Fibroblast of lung (primary cell): ENCODE measurements at regions not wholly inside any gene's neighbourhood (a gene's known extent, or its start where the extent isn't known, plus 50 kb on each side); places are given as distances from the start of the nearest gene placed in this dataset.
A peak's percentile ranks its signal among the peaks of the same experiment; 100 is the strongest.
"Not testable (repeated sequence)": the region's sequence is repeated elsewhere in the genome, so short reads cannot be mapped to it uniquely, and the experiment has no call there.

Experiments used
- DNase-seq, 2 donors: peaks; one replicate each; pipeline versions ENCODE4 v3.0.0 to v3.0.0-alpha.2; 2010; ENCODE audit warnings: low read depth in 2 of 2
- H2AFZ ChIP-seq: 2 replicates; pipeline ENCODE4 v1.5.1; 2012; ENCODE audit warnings: low read length, control low read depth, inconsistent platforms
- H3K27ac ChIP-seq: 2 replicates; pipeline ENCODE4 v1.5.1; 2011; ENCODE audit warnings: low read length, control low read depth; ENCODE audit not compliant: insufficient read depth
- H3K27me3 ChIP-seq: 2 replicates; pipeline ENCODE4 v1.5.1; 2011; ENCODE audit warnings: mild to moderate bottlenecking, low read length; ENCODE audit not compliant: control insufficient read depth, insufficient read depth
- H3K36me3 ChIP-seq: 2 replicates; pipeline ENCODE4 v1.5.1; 2011; ENCODE audit warnings: low read length; ENCODE audit not compliant: control insufficient read depth, insufficient read depth
- H3K4me1 ChIP-seq: 2 replicates; pipeline ENCODE4 v1.5.1; 2011; ENCODE audit warnings: low read length; ENCODE audit not compliant: control insufficient read depth, insufficient read depth; ENCODE audit errors: extremely low read depth
- H3K4me2 ChIP-seq: 2 replicates; pipeline ENCODE4 v1.5.1; 2011; ENCODE audit warnings: low read length, control low read depth; ENCODE audit not compliant: insufficient read depth; ENCODE audit errors: extremely low read depth
- H3K4me3 ChIP-seq, 4 experiments: fragments of 200-600 bp in 1 of 4; sonication (generic) in 1 of 4; replicated peaks in 1 of 4; 2 replicates each; pipeline ENCODE4 v1.5.1; 2011 to 2016; ENCODE audit warnings: low read length in 4 of 4, low read depth in 3 of 4, mild to moderate bottlenecking in 3 of 4, control low read depth in 2 of 4, inconsistent platforms in 1 of 4, mixed read lengths in 1 of 4; ENCODE audit not compliant: insufficient read depth in 1 of 4; ENCODE audit errors: control extremely low read depth in 1 of 4
- H3K79me2 ChIP-seq: 2 replicates; pipeline ENCODE4 v1.5.1; 2012; ENCODE audit warnings: mild to moderate bottlenecking, low read length, inconsistent platforms; ENCODE audit not compliant: control insufficient read depth, insufficient read depth
- H3K9ac ChIP-seq: 2 replicates; pipeline ENCODE4 v1.5.1; 2011; ENCODE audit warnings: mild to moderate bottlenecking, low read length, control low read depth; ENCODE audit not compliant: insufficient read depth
- H3K9me3 ChIP-seq: 2 replicates; pipeline ENCODE4 v1.5.1; 2012; ENCODE audit warnings: low read depth, low read length; ENCODE audit not compliant: control insufficient read depth, insufficient read depth
- H4K20me1 ChIP-seq: 2 replicates; pipeline ENCODE4 v1.5.1; 2011; ENCODE audit warnings: low read length; ENCODE audit not compliant: control insufficient read depth, insufficient read depth; ENCODE audit errors: extremely low read depth
- EZH2 ChIP-seq: IDR thresholded peaks from 2 replicates; pipeline ENCODE4 v1.5.1; 2012; ENCODE audit warnings: low read length, control low read depth, mild to moderate bottlenecking; ENCODE audit errors: missing control alignments
- TF ChIP-seq, protein P1 (sequence below), 2 donors: IDR thresholded peaks in 1 of 2; conservative IDR thresholded peaks in 1 of 2; 1 replicate in 1 of 2; 2 replicates in 1 of 2; pipeline ENCODE4 v1.5.1; 2011 to 2012; ENCODE audit warnings: low read length in 2 of 2, control low read depth in 1 of 2, inconsistent platforms in 1 of 2, low read depth in 1 of 2, mild to moderate bottlenecking in 1 of 2

DNA sequence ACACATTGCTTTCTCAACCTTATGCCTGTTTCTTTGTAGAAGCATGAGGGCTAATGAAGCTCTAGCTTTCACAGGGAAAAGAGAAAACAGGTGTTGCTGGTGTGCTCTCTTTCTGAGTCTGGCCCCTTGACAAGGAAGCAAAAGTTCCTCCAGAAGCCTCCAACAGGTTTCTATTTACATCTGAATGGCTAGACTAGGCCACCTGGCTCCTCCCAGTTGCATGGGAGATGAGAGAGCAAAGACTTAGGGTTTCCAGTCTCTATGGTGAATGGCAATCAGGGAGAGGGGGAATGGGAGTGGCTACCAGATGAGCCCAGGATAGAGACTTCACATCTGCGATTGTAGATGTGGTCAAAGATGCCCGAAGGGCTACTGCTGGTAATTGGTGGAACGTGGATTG lies 138.1 kb upstream of the PLXNC1 start:
- no peaks in the 10 kb centered on the region for H4K20me1 ChIP-seq

DNA sequence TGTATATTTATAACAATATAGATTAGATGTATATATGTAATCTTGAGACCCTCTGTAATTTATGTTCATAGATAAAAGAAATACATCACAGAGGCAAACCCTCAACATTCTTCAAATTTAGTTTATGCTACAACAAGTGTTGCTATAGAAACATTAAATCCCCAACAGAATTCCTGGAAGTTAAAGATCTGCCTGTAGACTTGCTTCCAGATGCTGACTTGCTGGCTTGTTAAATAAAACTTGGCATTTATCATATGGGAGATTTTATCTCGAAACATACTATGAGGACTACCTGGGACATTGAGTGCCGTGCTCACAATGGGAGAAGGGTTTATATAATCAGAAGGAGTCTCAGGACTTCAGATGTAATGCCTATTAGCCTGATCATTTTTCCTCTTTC lies 136.3 kb upstream of the PLXNC1 start:
- Histone ChIP-seq H2AFZ (no peak overlapping the region), H3K4me2 (no peak overlapping the region), H3K36me3 (no peaks in the 10 kb centered on the region), H3K4me3 (no peak overlapping the region), H4K20me1 (no peaks in the 10 kb centered on the region), H3K9ac (no peak overlapping the region), H3K79me2 (no peaks in the 10 kb centered on the region), H3K9me3 (no peaks in the 10 kb centered on the region), H3K27me3 (no peaks in the 10 kb centered on the region), H3K27ac (no peak overlapping the region), H3K4me1 (no peaks in the 10 kb centered on the region)
- DNase-seq, result no peak
- TF ChIP-seq EZH2, result no peak
- TF ChIP-seq, protein P1, sequence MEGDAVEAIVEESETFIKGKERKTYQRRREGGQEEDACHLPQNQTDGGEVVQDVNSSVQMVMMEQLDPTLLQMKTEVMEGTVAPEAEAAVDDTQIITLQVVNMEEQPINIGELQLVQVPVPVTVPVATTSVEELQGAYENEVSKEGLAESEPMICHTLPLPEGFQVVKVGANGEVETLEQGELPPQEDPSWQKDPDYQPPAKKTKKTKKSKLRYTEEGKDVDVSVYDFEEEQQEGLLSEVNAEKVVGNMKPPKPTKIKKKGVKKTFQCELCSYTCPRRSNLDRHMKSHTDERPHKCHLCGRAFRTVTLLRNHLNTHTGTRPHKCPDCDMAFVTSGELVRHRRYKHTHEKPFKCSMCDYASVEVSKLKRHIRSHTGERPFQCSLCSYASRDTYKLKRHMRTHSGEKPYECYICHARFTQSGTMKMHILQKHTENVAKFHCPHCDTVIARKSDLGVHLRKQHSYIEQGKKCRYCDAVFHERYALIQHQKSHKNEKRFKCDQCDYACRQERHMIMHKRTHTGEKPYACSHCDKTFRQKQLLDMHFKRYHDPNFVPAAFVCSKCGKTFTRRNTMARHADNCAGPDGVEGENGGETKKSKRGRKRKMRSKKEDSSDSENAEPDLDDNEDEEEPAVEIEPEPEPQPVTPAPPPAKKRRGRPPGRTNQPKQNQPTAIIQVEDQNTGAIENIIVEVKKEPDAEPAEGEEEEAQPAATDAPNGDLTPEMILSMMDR (conservative IDR thresholded peaks at IDR 0.05 in 1 of 2, IDR thresholded peaks at IDR 0.05 in 1 of 2; ENCODE audit: low read depth in 1 of 2, low read length in 2 of 2), result no peak

More for the DNA sequence above, 138.1 kb upstream of the PLXNC1 start:
- Histone ChIP-seq H3K4me2 (no peak overlapping the region), H2AFZ (no peak overlapping the region), H3K79me2 (no peaks in the 10 kb centered on the region), H3K36me3 (no peaks in the 10 kb centered on the region), H3K4me1 (no peaks in the 10 kb centered on the region), H3K4me3 (no peak overlapping the region), H3K27ac (no peak overlapping the region), H3K27me3 (no peaks in the 10 kb centered on the region), H3K9me3 (no peaks in the 10 kb centered on the region), H3K9ac (no peak overlapping the region)
- DNase-seq, result no peak
- TF ChIP-seq, protein P1 (conservative IDR thresholded peaks at IDR 0.05 in 1 of 2, IDR thresholded peaks at IDR 0.05 in 1 of 2; ENCODE audit: low read depth in 1 of 2, low read length in 2 of 2), result no peak
- no peak for TF ChIP-seq EZH2

DNA sequence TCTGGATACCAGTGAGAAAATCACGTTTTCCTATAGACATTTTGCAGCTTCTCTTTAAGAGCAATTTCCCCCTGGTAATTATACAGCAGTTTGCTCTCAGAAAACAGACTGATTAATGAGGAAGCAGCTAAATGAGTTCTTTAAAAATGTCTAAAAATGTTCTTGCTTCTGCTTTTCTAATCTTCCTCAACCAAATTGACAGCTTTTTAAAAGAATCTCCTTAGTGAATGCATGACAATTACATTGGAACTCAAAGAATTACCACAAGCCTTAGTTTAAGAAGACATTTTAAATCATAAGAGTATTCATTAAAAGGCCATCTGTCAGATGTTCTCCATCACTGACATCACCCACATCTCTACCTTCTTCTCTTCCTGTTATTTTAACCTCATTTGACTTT lies 135.8 kb upstream of the PLXNC1 start:
- Histone ChIP-seq H3K27ac (no peak overlapping the region), H3K79me2 (no peaks in the 10 kb centered on the region), H2AFZ (no peak overlapping the region), H3K9me3 (no peaks in the 10 kb centered on the region), H4K20me1 (no peaks in the 10 kb centered on the region), H3K4me1 (no peaks in the 10 kb centered on the region), H3K4me3 (no peak overlapping the region), H3K4me2 (no peak overlapping the region), H3K36me3 (no peaks in the 10 kb centered on the region), H3K27me3 (no peaks in the 10 kb centered on the region), H3K9ac (no peak overlapping the region)
- peak in 1 of 2 donors; percentile 34 for DNase-seq
- no peak for TF ChIP-seq EZH2
- TF ChIP-seq, protein P1 (conservative IDR thresholded peaks at IDR 0.05 in 1 of 2, IDR thresholded peaks at IDR 0.05 in 1 of 2; ENCODE audit: low read depth in 1 of 2, low read length in 2 of 2), result no peak

DNA sequence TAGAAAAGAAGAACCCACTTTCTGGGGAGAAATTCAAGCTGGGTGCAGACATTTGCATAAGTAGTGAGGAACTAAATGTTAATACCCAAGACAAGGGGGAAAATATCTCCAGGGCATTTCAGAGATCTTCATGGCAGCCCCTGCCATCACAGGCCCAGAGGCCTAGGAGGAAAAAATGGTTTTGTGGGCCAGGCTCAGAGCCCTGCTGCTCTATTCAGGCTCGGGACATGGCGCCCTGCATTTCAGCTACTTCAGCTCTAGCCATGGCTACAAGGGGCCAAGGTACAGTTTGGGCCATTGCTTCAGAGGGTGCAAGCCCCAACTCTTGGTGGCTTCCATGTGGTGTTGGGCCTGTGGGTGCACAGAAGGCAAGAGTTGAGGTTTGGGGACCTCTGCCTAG lies 131.1 kb upstream of the PLXNC1 start:
- not testable (repeated sequence) for H3K9ac ChIP-seq, H3K36me3 ChIP-seq, H4K20me1 ChIP-seq, H3K4me2 ChIP-seq, H3K4me3 ChIP-seq, H3K27ac ChIP-seq, H3K9me3 ChIP-seq, DNase-seq, H3K27me3 ChIP-seq, H3K4me1 ChIP-seq, H3K79me2 ChIP-seq, H2AFZ ChIP-seq
